ENCODE measurements at regions not wholly inside any gene's neighbourhood (a gene's known extent, or its start where the extent isn't known, plus 50 kb on each side); places are given as distances from the start of the nearest gene placed in this dataset.

- TF ChIP-seq CTCF (IDR thresholded peaks at IDR 0.05; ENCODE audit: low read depth, low read length, missing control alignments), result no peak
- H3K4me3 ChIP-seq (replicated peaks; ENCODE audit: low read depth, low read length), result no peak overlapping the region
- no peak for DNase-seq (ENCODE audit: extremely low read depth, low read depth)
Measured at GRCh38 chr10:8794860-8795259, 740.4 kb downstream of the GATA3 start.

GRCh38 chr10:8800426-8800825 lies 745.9 kb downstream of the GATA3 start:
- no peak for DNase-seq (ENCODE audit: extremely low read depth, low read depth)
- H3K4me3 ChIP-seq (replicated peaks; ENCODE audit: low read depth, low read length), result no peak overlapping the region
- TF ChIP-seq CTCF (IDR thresholded peaks at IDR 0.05; ENCODE audit: low read depth, low read length, missing control alignments), result no peak

GRCh38 chr10:8803992-8804391 lies 749.5 kb downstream of the GATA3 start:
- DNase-seq (ENCODE audit: extremely low read depth, low read depth), result no peak
- H3K4me3 ChIP-seq (replicated peaks; ENCODE audit: low read depth, low read length), result no peak overlapping the region
- TF ChIP-seq CTCF (IDR thresholded peaks at IDR 0.05; ENCODE audit: low read depth, low read length, missing control alignments), result no peak

- no peak overlapping the region for H3K4me3 ChIP-seq (replicated peaks; ENCODE audit: low read depth, low read length)
- no peak for DNase-seq (ENCODE audit: extremely low read depth, low read depth)
- no peak for TF ChIP-seq CTCF (IDR thresholded peaks at IDR 0.05; ENCODE audit: low read depth, low read length, missing control alignments)
Measured at GRCh38 chr10:8810677-8811076, 756.2 kb downstream of the GATA3 start.

- TF ChIP-seq CTCF (IDR thresholded peaks at IDR 0.05; ENCODE audit: low read depth, low read length, missing control alignments), result no peak
- DNase-seq (ENCODE audit: extremely low read depth, low read depth), result no peak
- H3K4me3 ChIP-seq (replicated peaks; ENCODE audit: low read depth, low read length), result no peak overlapping the region
Measured at GRCh38 chr10:8811201-8811600, 756.7 kb downstream of the GATA3 start.

GRCh38 chr10:8815969-8816368 lies 761.5 kb downstream of the GATA3 start:
- H3K4me3 ChIP-seq (replicated peaks; ENCODE audit: low read depth, low read length), result no peak overlapping the region
- no peak for DNase-seq (ENCODE audit: extremely low read depth, low read depth)
- no peak for TF ChIP-seq CTCF (IDR thresholded peaks at IDR 0.05; ENCODE audit: low read depth, low read length, missing control alignments)

- no peak for TF ChIP-seq CTCF (IDR thresholded peaks at IDR 0.05; ENCODE audit: low read depth, low read length, missing control alignments)
- no peak overlapping the region for H3K4me3 ChIP-seq (replicated peaks; ENCODE audit: low read depth, low read length)
- no peak for DNase-seq (ENCODE audit: extremely low read depth, low read depth)
Measured at GRCh38 chr10:8817299-8817698, 762.8 kb downstream of the GATA3 start.
